AG04450 (cell line): ENCODE measurements at regions not wholly inside any gene's neighbourhood (a gene's known extent, or its start where the extent isn't known, plus 50 kb on each side); places are given as distances from the start of the nearest gene placed in this dataset.

Experiments used
- CTCF ChIA-PET: fragments of 300-600, 350-600 bp; formaldehyde crosslinking; extraction: SDS; loops from one replicate; lab custom pipeline; 2022; ENCODE audit warnings: antibody characterized with exemption, inconsistent platforms; lab: Charles Lee
- POLR2A ChIA-PET: fragments of 350-600 bp; formaldehyde crosslinking; extraction: SDS; loops from one replicate; lab custom pipeline; 2021; ENCODE audit warnings: antibody characterized with exemption, inconsistent platforms; lab: Yijun Ruan, JAX
- DNase-seq: peaks from one replicate; pipeline ENCODE4 v3.0.0-alpha.2; 2011; ENCODE audit warnings: low read depth, low spot score
- H3K27ac ChIP-seq: one replicate; pipeline ENCODE4 v1.5.1; 2012; ENCODE audit warnings: low read depth, low read length, control low read depth
- H3K27me3 ChIP-seq: one replicate; pipeline ENCODE4 v1.6.0; 2012; ENCODE audit warnings: low read length; ENCODE audit not compliant: control insufficient read depth, insufficient read depth
- H3K4me3 ChIP-seq: 2 replicates; pipeline ENCODE4 v1.5.1; 2011; ENCODE audit warnings: mild to moderate bottlenecking, low read depth, low read length, control low read depth
- H3K9me3 ChIP-seq: 2 replicates; pipeline ENCODE4 v1.5.1; 2012; ENCODE audit warnings: low read length; ENCODE audit not compliant: control insufficient read depth, insufficient read depth
- CTCF ChIP-seq: IDR thresholded peaks from 2 replicates; pipeline ENCODE4 v1.5.1; 2011; ENCODE audit warnings: low read depth, low read length, control low read depth, inconsistent platforms

- Histone ChIP-seq H3K4me3 (no peak overlapping the region), H3K27me3 (no peaks in the 10 kb centered on the region), H3K27ac (no peak overlapping the region), H3K9me3 (peaks cover 7% of the 10 kb centered on the region; the same call in 1 of the 2 replicates)
- TF ChIP-seq CTCF, result no peak
- ChIA-PET CTCF (interaction anchor here (0.6 to 1.6 kb wide), 3 partner anchors 12 to 1232 kb away, joined by 5 to 13 read pairs (median 10); no protein-coding TSS in a partner anchor), POLR2A (no interaction called here)
- no peak for DNase-seq
Observed at GRCh38 chr5:97545886-97546535, 363.0 kb upstream of the RIOK2 start.

- no peak overlapping the region for H3K27ac ChIP-seq
- H3K9me3 ChIP-seq, result no peaks in the 10 kb centered on the region
- no peak for TF ChIP-seq CTCF
- POLR2A ChIA-PET, result no interaction called here
- DNase-seq, result no peak
- H3K4me3 ChIP-seq, result no peak overlapping the region
- CTCF ChIA-PET, result interaction anchor here (0.9 kb wide), 1 partner anchor 14 kb away, joined by 3 read pairs; no protein-coding TSS in a partner anchor
- no peaks in the 10 kb centered on the region for H3K27me3 ChIP-seq
Observed at GRCh38 chr5:97547430-97547829, 364.4 kb upstream of the RIOK2 start.

- no peak overlapping the region for H3K27ac ChIP-seq
- no peak overlapping the region for H3K4me3 ChIP-seq
- no peak for TF ChIP-seq CTCF
- ChIA-PET CTCF (interaction anchor here (0.6 to 1.2 kb wide), 2 partner anchors 14 to 296 kb away, joined by 3 read pairs; no protein-coding TSS in a partner anchor), POLR2A (no interaction called here)
- no peaks in the 10 kb centered on the region for H3K9me3 ChIP-seq
- H3K27me3 ChIP-seq, result no peaks in the 10 kb centered on the region
- no peak for DNase-seq
Observed at GRCh38 chr5:97547999-97548738, 365.1 kb upstream of the RIOK2 start.

GRCh38 chr5:97548739-97549080, 365.7 kb upstream of the RIOK2 start:
- Histone ChIP-seq H3K27me3 (no peaks in the 10 kb centered on the region), H3K4me3 (no peak overlapping the region), H3K27ac (no peak overlapping the region), H3K9me3 (no peaks in the 10 kb centered on the region)
- no peak for TF ChIP-seq CTCF
- ChIA-PET CTCF (interaction anchor here (0.6 to 1.2 kb wide), 2 partner anchors 15 to 297 kb away, joined by 3 read pairs; no protein-coding TSS in a partner anchor), POLR2A (no interaction called here)
- DNase-seq, result no peak

GRCh38 chr5:97549496-97549895, 366.4 kb upstream of the RIOK2 start:
- Histone ChIP-seq H3K27ac (no peak overlapping the region), H3K9me3 (no peaks in the 10 kb centered on the region), H3K27me3 (no peaks in the 10 kb centered on the region), H3K4me3 (no peak overlapping the region)
- no peak for TF ChIP-seq CTCF
- ChIA-PET POLR2A (no interaction called here), CTCF (interaction anchor here (2.5 kb wide), 1 partner anchor 15 kb away, joined by 19 read pairs; no protein-coding TSS in a partner anchor)
- no peak for DNase-seq
